Left ventricle myocardium inferior (tissue), 1 donor: ENCODE measurements at regions not wholly inside any gene's neighbourhood (a gene's known extent, or its start where the extent isn't known, plus 50 kb on each side); places are given as distances from the start of the nearest gene placed in this dataset.
"Not testable (repeated sequence)": the region's sequence is repeated elsewhere in the genome, so short reads cannot be mapped to it uniquely, and the experiment has no call there.

Experiments used
- DNase-seq: peaks from one replicate; pipeline ENCODE4 v3.0.0-alpha.2; 2020
- H3K27ac ChIP-seq: fragments of 200-600 bp; replicated peaks from 2 replicates; pipeline ENCODE4 v1.8.0; 2021
- H3K27me3 ChIP-seq: fragments of 200-600 bp; 2 replicates; pipeline ENCODE4 v1.8.0; 2021; ENCODE audit warnings: low read depth
- H3K36me3 ChIP-seq: fragments of 200-600 bp; 2 replicates; pipeline ENCODE4 v1.8.0; 2021
- H3K4me1 ChIP-seq: fragments of 200-600 bp; 2 replicates; pipeline ENCODE4 v1.8.0; 2021
- H3K4me3 ChIP-seq: fragments of 200-600 bp; 2 replicates; pipeline ENCODE4 v1.8.0; 2021; ENCODE audit warnings: mild to moderate bottlenecking, moderate library complexity
- H3K9me3 ChIP-seq: fragments of 200-600 bp; replicated peaks from 2 replicates; pipeline ENCODE4 v1.8.0; 2021
- CTCF ChIP-seq: fragments of 200-600 bp; IDR thresholded peaks from 2 replicates; pipeline ENCODE4 v1.8.0; 2021; ENCODE audit warnings: antibody characterized with exemption, mild to moderate bottlenecking, borderline replicate concordance
- intact Hi-C: fragments of 100-400 bp; cut with micrococcal nuclease; formaldehyde crosslinking; loops from one replicate; pipeline ENCODE4 v1.11.0; 2022
- donor health status: DM: no; HTN: yes; CAD: no; lungs with severe emphysema.

- Histone ChIP-seq H3K4me1 (no peaks in the 10 kb centered on the region), H3K4me3 (no peak overlapping the region), H3K27ac (no peak overlapping the region), H3K27me3 (no peaks in the 10 kb centered on the region), H3K36me3 (no peaks in the 10 kb centered on the region), H3K9me3 (no peaks in the 10 kb centered on the region)
- DNase-seq, result no peak
- no peak for TF ChIP-seq CTCF
- intact Hi-C loops, result no loop called here
Measured at GRCh38 chr3:84666468-84666867, 292.3 kb upstream of the CADM2 start.

GRCh38 chr3:84679211-84679610 is 279.6 kb upstream of the CADM2 start:
- intact Hi-C loops, result no loop called here
- Histone ChIP-seq H3K4me3 (no peak overlapping the region), H3K27ac (no peak overlapping the region), H3K36me3 (no peaks in the 10 kb centered on the region), H3K9me3 (peaks cover 3% of the 10 kb centered on the region), H3K27me3 (no peaks in the 10 kb centered on the region), H3K4me1 (no peaks in the 10 kb centered on the region)
- TF ChIP-seq CTCF, result no peak
- no peak for DNase-seq

DNA sequence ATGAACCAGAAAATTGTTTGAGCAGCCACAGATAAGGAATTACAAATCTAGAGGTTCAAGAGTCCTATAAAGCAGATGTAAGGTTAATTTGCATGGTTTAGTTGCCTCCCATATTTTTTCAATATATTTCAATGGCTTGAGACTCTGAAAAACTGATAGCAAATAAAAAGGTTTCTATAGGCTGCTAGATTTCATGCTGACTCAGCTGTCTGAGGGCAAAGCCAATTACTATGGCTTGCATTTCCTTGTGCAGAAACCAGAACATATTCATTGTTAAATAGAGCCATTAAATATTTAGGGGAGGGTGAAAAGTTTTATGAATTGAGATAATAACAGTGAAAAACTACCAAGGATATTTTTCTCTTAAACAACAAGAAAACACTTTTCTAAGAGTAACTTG is 278.1 kb upstream of the CADM2 start:
- DNase-seq, result no peak
- intact Hi-C loops, result no loop called here
- Histone ChIP-seq H3K27ac (no peak overlapping the region), H3K27me3 (no peaks in the 10 kb centered on the region), H3K4me3 (no peak overlapping the region), H3K4me1 (no peaks in the 10 kb centered on the region), H3K9me3 (peaks cover 9% of the 10 kb centered on the region), H3K36me3 (no peaks in the 10 kb centered on the region)
- no peak for TF ChIP-seq CTCF

- TF ChIP-seq CTCF, result no peak
- intact Hi-C loops, result no loop called here
- DNase-seq, result no peak
Measured at GRCh38 chr3:84683493-84683892, 275.3 kb upstream of the CADM2 start.

GRCh38 chr3:84685467-84685866 is 273.3 kb upstream of the CADM2 start:
- peaks cover 14% of the 10 kb centered on the region for H3K9me3 ChIP-seq
- intact Hi-C loops, result no loop called here
- no peak overlapping the region for H3K27ac ChIP-seq
- no peak for DNase-seq
- no peak for TF ChIP-seq CTCF
- no peak overlapping the region for H3K4me3 ChIP-seq
- no peaks in the 10 kb centered on the region for H3K36me3 ChIP-seq
- no peaks in the 10 kb centered on the region for H3K27me3 ChIP-seq
- H3K4me1 ChIP-seq, result no peaks in the 10 kb centered on the region

More at GRCh38 chr3:84683493-84683892, 275.3 kb upstream of the CADM2 start:
- Histone ChIP-seq H3K4me1 (no peaks in the 10 kb centered on the region), H3K36me3 (no peaks in the 10 kb centered on the region), H3K27me3 (no peaks in the 10 kb centered on the region), H3K27ac (no peak overlapping the region), H3K4me3 (no peak overlapping the region), H3K9me3 (peaks cover 14% of the 10 kb centered on the region)

GRCh38 chr3:84692261-84692660 is 266.5 kb upstream of the CADM2 start:
- no peak for DNase-seq
- H3K4me1 ChIP-seq, result no peaks in the 10 kb centered on the region
- TF ChIP-seq CTCF, result no peak
- no peaks in the 10 kb centered on the region for H3K36me3 ChIP-seq
- H3K27me3 ChIP-seq, result no peaks in the 10 kb centered on the region
- H3K27ac ChIP-seq, result no peak overlapping the region
- no peak overlapping the region for H3K4me3 ChIP-seq
- no peaks in the 10 kb centered on the region for H3K9me3 ChIP-seq
- intact Hi-C loops, result no loop called here

GRCh38 chr3:84710288-84710687 is 248.5 kb upstream of the CADM2 start:
- H3K4me3 ChIP-seq, H3K27me3 ChIP-seq, H3K4me1 ChIP-seq, H3K27ac ChIP-seq, intact Hi-C loops, H3K36me3 ChIP-seq, DNase-seq: not testable (repeated sequence)
- H3K9me3 ChIP-seq, result peaks cover 30% of the 10 kb centered on the region
